Tibial nerve (tissue), 4 donors: ENCODE measurements at regions not wholly inside any gene's neighbourhood (a gene's known extent, or its start where the extent isn't known, plus 50 kb on each side); places are given as distances from the start of the nearest gene placed in this dataset.

Experiments used
- EP300 ChIP-seq, 2 donors: sonication (generic); formaldehyde crosslinking; IDR thresholded peaks; one replicate each; pipeline ENCODE4 v1.6.1; 2017; ENCODE audit warnings: antibody characterized with exemption in 2 of 2, mild to moderate bottlenecking in 1 of 2
- TF ChIP-seq, protein P1 (sequence below), 5 experiments: fragments of 200-600 bp in 3 of 5; fragments of 450-650 bp in 2 of 5; sonication (generic) in 3 of 5; IDR thresholded peaks; one replicate each; pipeline ENCODE4 v1.5.1; 2016 to 2019; ENCODE audit warnings: antibody characterized with exemption in 5 of 5, mild to moderate bottlenecking in 3 of 5, moderate library complexity in 2 of 5

DNA sequence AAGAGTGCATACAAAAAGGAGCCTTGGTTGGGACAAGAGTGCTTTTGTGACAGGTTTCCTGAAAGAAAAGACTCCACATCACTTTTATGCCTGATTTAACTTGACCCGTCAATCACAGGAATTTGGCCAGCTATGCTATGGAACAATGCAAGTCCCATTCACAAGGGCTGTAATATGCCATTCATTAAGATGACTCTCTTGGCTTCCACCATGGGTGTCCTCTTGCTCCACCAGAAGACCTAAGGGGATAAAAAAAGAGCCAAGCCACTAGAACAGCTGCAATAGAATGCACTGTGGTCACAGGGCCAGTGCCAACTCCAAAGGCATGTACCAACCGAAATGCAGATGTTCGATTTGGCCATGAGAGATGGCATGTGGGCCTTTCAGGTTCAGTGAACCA, 480.1 kb upstream of the MPDZ start:
- TF ChIP-seq, protein P1, sequence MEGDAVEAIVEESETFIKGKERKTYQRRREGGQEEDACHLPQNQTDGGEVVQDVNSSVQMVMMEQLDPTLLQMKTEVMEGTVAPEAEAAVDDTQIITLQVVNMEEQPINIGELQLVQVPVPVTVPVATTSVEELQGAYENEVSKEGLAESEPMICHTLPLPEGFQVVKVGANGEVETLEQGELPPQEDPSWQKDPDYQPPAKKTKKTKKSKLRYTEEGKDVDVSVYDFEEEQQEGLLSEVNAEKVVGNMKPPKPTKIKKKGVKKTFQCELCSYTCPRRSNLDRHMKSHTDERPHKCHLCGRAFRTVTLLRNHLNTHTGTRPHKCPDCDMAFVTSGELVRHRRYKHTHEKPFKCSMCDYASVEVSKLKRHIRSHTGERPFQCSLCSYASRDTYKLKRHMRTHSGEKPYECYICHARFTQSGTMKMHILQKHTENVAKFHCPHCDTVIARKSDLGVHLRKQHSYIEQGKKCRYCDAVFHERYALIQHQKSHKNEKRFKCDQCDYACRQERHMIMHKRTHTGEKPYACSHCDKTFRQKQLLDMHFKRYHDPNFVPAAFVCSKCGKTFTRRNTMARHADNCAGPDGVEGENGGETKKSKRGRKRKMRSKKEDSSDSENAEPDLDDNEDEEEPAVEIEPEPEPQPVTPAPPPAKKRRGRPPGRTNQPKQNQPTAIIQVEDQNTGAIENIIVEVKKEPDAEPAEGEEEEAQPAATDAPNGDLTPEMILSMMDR (IDR thresholded peaks at IDR 0.05), result no peak
- TF ChIP-seq EP300 (IDR thresholded peaks at IDR 0.05), result no peak
